ENCODE measurements at regions not wholly inside any gene's neighbourhood (a gene's known extent, or its start where the extent isn't known, plus 50 kb on each side); places are given as distances from the start of the nearest gene placed in this dataset.

DNA sequence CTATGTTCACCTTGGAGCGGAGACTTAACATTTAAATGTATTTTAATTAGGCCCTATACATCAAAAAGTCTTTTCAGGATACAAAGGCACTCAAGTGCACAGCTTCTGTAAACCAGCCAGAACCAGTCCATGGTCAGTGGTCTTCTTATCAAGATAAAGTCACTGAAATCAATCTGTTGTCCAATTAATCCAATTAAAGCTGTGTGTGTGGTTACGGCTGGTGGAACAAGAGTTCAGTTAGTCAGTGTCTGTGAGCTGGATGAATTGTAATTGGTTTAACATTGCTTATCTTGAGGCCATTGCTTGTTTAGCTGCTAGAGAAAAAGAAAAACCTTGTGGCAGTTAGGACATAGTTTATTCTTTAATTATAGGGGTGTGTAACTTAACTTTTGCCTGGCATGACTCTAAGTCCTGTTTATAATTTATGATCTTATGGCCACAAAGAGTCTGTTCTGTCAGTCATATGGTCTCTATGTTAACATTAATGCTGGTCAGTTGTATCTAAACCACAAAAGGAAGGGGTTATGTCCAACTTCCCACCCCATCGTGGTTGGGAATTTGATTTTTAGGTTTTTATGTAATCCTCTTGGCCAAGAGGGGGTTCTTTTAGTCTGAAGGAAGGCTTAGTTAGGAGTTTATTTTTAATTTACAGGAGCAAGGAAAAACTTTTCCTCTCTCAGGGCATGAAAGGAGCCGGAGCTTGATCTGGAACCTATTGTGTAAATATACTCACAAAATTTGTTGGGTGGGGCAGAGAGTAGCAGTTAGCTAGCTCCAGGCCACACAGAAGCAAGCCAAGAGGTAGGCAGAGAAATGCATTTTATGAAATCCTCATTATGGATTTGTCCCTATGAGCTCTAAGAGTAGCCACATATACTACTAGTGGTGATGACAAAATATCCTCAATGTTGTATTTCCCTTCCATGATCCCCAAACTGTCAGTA, 665.7 kb upstream of the ACTRT1 start:
- no peak for TF ChIP-seq CTCF (conservative IDR thresholded peaks at IDR 0.05 in 1 of 2, IDR thresholded peaks at IDR 0.05 in 1 of 2; ENCODE audit: extremely low read depth in 1 of 2, insufficient read depth in 1 of 2, low read depth in 1 of 2, low read length in 2 of 2)
- TF ChIP-seq EZH2 (IDR thresholded peaks at IDR 0.05; ENCODE audit: borderline replicate concordance, low read length): no peak
